ENCODE measurements at regions not wholly inside any gene's neighbourhood (a gene's known extent, or its start where the extent isn't known, plus 50 kb on each side); places are given as distances from the start of the nearest gene placed in this dataset.

DNA sequence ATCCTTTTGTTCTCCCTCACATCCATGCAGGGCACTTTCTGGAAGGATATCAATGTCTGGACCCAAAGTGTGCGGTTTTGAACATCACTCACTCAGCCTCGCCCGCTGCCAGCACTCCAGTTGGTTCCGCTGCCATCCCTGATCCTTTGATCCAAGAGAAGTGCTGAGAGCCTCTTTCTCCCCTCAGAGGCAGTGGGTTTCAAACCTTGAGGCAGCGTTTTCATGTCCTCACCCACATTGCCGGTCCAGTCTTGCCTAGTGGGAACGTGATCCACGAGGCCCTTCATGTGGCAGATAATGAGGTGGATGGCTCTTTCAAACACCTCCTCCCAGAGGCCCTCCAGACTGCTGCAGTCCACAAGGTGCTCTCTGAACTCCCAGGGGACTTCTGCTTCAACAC is 122.2 kb downstream of the ACTL8 start:
- TF ChIP-seq POLR2A (IDR thresholded peaks at IDR 0.05; ENCODE audit: low read depth, low read length) = no peak

DNA sequence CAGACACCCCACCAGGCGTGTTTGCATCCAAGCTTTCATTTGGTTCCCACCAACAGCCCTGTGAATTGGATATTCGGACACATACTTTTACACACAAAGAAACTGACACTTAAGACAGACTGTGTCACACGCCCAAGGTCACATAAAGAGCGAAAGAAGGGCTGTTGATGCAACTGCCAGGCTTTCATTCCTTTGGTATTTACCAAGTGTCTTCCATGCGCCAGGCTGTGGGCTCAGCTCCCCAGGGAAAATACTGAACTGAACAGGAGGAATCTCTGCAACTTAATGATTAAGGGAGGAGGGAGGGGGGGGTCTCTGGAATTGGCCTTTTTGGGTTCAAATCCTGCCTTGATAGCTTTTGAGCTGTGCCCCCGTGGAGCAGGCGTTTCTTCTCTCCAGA is 122.8 kb downstream of the ACTL8 start:
- TF ChIP-seq POLR2A (IDR thresholded peaks at IDR 0.05; ENCODE audit: low read depth, low read length) = no peak
- FAIRE-seq (no peak), DNase-seq (ENCODE audit: insufficient read length, low spot score) (no peak)

More for the DNA sequence above, 122.2 kb downstream of the ACTL8 start:
- DNase-seq (ENCODE audit: insufficient read length, low spot score) (no peak), FAIRE-seq (no peak)

DNA sequence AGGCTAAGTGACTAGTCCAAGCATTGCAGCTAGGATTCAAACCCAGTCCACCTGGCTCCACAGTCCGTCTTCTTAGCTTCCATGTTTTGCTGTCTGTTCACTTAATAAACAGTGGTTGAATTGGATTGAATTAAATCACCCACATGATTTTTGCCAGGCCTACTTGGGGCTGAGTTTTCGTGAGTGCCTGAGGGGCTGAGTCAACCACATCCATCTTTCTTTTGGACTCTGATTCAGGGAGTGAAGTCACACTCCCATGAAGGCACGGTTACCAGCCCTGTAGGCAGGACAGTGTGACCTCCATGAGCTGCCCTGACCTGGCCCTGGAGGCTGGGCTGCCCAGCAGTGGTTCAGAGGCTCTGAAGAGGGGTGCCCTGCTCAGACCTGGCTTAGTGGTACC is 123.7 kb downstream of the ACTL8 start:
- FAIRE-seq (peak; percentile 50), DNase-seq (ENCODE audit: insufficient read length, low spot score) (peak; percentile 63)
- no peak for TF ChIP-seq POLR2A (IDR thresholded peaks at IDR 0.05; ENCODE audit: low read depth, low read length)

DNA sequence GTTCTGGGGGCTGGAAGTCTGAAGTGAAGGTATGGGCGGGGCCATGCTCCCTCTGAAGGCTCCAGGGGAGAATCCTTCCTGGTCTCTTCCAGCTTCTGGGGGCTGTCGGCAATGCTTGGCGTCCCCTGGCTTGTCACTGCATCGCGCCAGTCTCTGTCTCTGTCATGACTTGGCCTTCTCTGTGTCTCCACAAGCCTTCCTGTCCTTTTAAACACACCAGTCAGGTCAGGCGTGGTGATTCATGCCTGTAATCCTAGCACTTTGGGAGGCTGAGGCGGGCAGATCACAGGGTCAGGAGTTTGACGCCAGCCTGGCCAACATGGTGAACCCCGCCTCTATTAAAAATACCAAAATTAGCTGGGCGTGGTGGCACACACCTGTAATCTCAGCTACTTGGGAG is 125.3 kb downstream of the ACTL8 start:
- FAIRE-seq (no peak), DNase-seq (ENCODE audit: insufficient read length, low spot score) (no peak)
- no peak for TF ChIP-seq POLR2A (IDR thresholded peaks at IDR 0.05; ENCODE audit: low read depth, low read length)

- no peak for FAIRE-seq
- TF ChIP-seq POLR2A (IDR thresholded peaks at IDR 0.05; ENCODE audit: low read depth, low read length) = no peak
These were observed 126.6 kb downstream of the ACTL8 start for GRCh38 chr1:17881761-17882160.

GRCh38 chr1:17883136-17883535 is 128.0 kb downstream of the ACTL8 start:
- no peak for TF ChIP-seq POLR2A (IDR thresholded peaks at IDR 0.05; ENCODE audit: low read depth, low read length)
- DNase-seq (ENCODE audit: insufficient read length, low spot score) (no peak), FAIRE-seq (no peak)

More at GRCh38 chr1:17881761-17882160, 126.6 kb downstream of the ACTL8 start:
- DNase-seq (ENCODE audit: insufficient read length, low spot score) = no peak

DNA sequence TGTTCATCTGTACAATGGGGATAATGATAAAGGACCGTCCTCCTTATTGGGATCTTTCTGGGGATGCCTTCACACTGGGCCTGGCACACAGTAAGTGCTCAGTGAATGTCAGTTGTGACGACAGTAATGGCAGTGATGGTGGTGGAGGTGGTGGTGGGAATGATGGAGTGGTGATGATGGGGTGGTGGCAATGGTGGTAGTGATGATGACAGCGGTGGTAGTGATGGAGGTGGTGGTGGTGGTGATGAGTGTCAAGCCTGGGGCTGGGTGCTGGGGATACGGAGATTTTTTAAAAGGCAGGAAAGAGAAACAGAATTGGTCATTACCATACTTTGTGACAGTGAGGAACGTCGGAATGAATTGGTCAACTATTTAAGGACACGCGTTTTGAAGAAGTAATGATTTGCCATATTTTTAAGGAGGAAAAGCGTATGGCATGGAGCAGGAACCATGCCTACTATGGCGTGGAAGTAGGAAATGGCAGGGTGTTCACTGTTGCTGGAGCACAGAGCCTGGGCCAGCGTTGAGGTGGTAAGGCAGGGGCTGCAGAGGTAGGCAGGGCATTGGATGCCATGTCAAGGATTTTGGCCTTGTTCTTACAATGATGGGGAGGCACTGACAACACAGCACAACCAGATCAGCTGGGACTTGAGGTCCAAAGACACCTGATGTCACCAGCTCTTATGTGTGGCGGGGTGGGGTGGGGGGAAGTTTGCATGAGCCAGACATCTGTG is 128.7 kb downstream of the ACTL8 start:
- TF ChIP-seq POLR2A (IDR thresholded peaks at IDR 0.05; ENCODE audit: low read depth, low read length) = no peak
- no peak for FAIRE-seq
- DNase-seq (ENCODE audit: insufficient read length, low spot score) = no peak

GRCh38 chr1:17885663-17886320 is 130.7 kb downstream of the ACTL8 start:
- DNase-seq (ENCODE audit: insufficient read length, low spot score) (no peak), FAIRE-seq (no peak)
- TF ChIP-seq POLR2A (IDR thresholded peaks at IDR 0.05; ENCODE audit: low read depth, low read length) = no peak

- no peak for FAIRE-seq
- DNase-seq (ENCODE audit: insufficient read length, low spot score) = no peak
- TF ChIP-seq POLR2A (IDR thresholded peaks at IDR 0.05; ENCODE audit: low read depth, low read length) = no peak
These were observed 131.3 kb downstream of the ACTL8 start for GRCh38 chr1:17886386-17886785.

GRCh38 chr1:17886838-17887441 is 131.8 kb downstream of the ACTL8 start:
- DNase-seq (ENCODE audit: insufficient read length, low spot score) = no peak
- FAIRE-seq = no peak

GRCh38 chr1:17887661-17888371 is 132.7 kb downstream of the ACTL8 start:
- DNase-seq (ENCODE audit: insufficient read length, low spot score) (no peak), FAIRE-seq (no peak)
- TF ChIP-seq POLR2A (IDR thresholded peaks at IDR 0.05; ENCODE audit: low read depth, low read length) = no peak

More at GRCh38 chr1:17886838-17887441, 131.8 kb downstream of the ACTL8 start:
- TF ChIP-seq POLR2A (IDR thresholded peaks at IDR 0.05; ENCODE audit: low read depth, low read length) = no peak

- no peak for FAIRE-seq
- no peak for DNase-seq (ENCODE audit: insufficient read length, low spot score)
- no peak for TF ChIP-seq POLR2A (IDR thresholded peaks at IDR 0.05; ENCODE audit: low read depth, low read length)
These were observed 135.1 kb downstream of the ACTL8 start for GRCh38 chr1:17890056-17890814.

DNA sequence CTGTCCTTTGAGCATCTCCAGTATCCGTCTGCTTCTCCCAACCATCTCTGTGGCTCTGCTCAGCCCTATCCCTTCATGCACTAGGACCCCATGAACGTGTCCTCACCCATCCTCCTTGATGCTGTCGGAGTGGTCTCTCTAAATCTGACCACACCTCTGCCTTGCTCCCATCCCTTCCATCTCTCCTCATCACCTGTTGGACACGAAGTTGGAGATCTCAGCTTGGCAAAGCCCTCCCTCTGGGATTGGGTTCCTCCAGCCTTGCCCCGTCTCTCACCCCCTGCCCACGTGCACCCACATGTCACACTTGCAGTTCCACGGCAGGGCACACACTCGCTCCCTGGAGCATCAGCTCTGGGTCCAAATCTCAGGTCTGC is 135.7 kb downstream of the ACTL8 start:
- TF ChIP-seq POLR2A (IDR thresholded peaks at IDR 0.05; ENCODE audit: low read depth, low read length) = no peak
- no peak for DNase-seq (ENCODE audit: insufficient read length, low spot score)
- FAIRE-seq = no peak

Data from H54 (cell line).